GM04503 (cell line): ENCODE measurements at regions not wholly inside any gene's neighbourhood (a gene's known extent, or its start where the extent isn't known, plus 50 kb on each side); places are given as distances from the start of the nearest gene placed in this dataset.

Experiments used
- DNase-seq: peaks from one replicate; pipeline ENCODE4 v3.0.0-alpha.2; 2012; ENCODE audit warnings: low read depth

GRCh38 chr9:107615321-107615720 is 125.8 kb upstream of the KLF4 start:
- no peak for DNase-seq

DNA sequence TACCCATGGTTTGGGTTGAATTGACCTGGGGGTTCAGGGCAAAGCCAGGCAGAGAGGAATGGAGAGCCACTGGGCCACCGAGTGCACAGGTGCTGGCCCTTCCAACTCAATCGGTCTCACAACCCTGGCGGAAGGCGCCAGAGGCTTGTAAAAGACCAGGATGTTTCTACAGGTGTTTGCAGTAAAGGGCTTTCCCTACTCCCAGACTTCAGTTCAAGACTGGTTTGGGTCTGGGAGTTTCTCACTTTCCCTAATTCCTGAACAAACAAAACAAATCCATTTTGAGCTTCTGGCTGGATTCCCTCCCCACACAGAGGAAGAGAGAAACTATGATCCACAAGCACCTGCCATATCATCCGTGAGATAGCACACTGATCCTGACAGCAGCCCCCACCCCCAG is 125.2 kb upstream of the KLF4 start:
- no peak for DNase-seq

DNA sequence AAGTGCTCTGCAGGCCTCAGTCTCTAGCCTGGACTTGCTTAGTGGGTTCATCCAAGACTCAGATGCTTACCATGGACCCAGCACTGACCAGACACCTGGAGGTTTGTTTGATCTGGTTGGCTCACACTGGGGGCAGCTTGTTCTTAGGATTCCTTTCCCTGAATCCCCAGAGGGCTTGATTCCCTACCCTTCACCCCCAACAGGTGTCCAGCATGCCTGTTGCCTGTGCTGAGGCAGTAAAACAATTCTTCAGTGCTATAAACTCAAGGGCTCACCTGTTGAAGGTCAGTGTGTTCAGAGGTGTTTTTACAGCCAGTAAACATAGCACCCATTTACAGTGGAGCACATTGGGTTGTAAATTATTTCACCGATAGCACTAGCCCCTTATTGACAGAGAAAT is 123.8 kb upstream of the KLF4 start:
- DNase-seq, result no peak

DNA sequence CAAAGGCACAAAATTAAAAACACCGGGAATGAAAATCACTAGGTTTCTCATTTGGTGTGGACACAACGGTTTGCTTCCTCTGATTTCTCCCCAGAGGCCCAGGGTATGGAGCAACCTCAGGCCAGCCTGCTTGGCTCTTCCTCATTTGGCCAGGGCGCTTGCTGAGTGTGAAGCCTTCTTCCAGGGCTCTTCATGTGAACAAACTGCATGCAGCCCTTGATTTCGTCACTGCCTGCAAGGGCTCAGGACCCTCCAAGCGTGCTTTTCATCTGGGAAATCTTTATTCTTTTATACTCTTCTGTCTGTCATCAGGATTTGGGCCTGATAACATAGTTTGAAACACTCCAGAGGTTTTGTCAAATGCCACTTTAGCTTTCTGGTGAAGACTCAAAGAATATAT is 122.6 kb upstream of the KLF4 start:
- no peak for DNase-seq

DNA sequence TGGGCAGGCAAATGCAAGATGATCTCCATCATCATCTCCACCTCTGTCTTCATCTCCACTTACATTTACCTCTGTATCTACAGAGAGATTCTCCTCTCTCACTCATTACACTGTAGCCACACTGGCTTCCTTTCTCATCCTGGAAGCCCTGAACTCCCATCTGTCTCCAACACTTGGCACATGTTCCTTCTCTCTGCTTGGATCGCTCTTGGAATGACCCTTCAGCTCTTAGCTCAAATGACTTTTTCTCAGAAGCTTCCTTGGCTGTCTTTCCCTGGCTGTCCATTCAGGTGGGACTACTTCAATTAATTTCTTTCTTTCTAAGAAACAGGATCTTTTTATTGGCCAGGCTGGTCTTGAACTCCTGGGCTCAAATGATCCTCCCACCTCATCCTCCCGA is 120.0 kb upstream of the KLF4 start:
- no peak for DNase-seq

DNA sequence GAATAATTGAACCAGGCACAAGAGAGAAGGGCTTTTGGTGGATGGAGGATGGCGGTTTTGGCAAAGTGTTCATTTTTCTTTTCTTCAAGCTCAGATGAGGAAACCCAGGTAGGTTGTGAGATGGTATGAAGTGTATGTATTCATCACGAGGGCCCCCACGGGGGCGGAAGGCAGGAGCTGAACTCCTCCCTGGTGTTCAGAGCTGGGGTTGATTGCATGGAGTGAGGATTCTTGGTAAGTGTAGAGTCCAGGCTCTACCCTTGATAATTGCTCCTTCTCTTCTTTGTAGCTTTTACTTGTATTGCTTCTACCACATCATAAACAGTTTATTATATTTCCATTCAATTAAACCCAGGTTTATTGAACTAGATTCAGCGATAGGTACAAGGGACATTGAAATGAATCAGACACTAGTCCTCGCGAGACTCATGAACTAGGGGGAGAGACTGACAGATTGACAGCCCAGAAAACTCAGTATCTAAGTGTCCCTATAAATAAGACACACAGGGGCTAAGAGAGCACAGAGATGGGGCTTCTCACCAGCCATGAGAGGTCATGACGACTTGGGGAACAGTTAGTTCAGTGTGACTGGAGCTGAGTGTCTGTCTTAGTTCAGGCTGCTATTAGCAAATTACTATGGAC is 116.7 kb upstream of the KLF4 start:
- DNase-seq, result no peak

DNA sequence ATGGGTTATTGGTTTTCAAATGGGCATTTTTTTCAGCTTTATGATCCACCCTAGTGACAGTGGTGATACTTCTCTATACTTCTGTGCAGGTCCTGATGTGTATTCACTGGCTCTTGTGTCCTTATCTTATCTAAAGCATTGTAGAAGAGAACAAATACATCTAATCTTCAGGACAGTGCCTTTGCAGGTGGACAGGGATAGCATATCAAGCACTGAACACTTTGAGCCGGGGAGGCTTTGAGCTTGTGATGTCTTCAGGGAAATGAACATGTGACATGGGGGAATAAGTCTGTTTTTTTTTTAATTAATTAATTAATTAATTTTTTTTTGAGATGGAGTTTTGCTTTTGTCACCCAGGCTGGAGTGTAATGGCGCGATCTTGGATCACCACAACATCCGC is 115.5 kb upstream of the KLF4 start:
- DNase-seq, result no peak

- no peak for DNase-seq
These were observed 113.7 kb upstream of the KLF4 start for GRCh38 chr9:107603281-107603680.

- no peak for DNase-seq
These were observed 110.5 kb upstream of the KLF4 start for GRCh38 chr9:107600060-107600573.

DNA sequence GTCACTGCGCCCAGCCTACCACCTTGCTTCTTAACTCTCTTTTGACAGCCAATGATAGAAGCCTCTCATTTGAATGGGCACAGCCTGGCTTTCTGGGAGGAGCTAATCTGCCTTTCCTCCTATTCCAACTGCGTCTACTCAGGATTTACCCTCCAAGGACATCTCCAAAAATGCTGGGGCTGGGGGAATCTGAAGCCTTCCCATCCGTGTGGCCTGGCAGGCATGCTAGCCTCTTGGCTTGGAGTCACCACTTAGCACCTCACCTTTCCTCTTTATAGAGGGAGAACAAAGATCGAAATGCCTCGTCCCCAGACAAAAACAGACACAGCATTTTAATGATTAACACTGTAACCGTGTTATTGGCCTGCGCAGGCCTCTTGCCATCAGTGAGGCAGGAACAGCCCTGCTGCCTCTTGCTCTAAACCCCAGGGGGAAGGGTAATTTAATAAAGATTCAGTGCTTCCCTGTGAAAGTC is 108.2 kb upstream of the KLF4 start:
- DNase-seq, result no peak

DNA sequence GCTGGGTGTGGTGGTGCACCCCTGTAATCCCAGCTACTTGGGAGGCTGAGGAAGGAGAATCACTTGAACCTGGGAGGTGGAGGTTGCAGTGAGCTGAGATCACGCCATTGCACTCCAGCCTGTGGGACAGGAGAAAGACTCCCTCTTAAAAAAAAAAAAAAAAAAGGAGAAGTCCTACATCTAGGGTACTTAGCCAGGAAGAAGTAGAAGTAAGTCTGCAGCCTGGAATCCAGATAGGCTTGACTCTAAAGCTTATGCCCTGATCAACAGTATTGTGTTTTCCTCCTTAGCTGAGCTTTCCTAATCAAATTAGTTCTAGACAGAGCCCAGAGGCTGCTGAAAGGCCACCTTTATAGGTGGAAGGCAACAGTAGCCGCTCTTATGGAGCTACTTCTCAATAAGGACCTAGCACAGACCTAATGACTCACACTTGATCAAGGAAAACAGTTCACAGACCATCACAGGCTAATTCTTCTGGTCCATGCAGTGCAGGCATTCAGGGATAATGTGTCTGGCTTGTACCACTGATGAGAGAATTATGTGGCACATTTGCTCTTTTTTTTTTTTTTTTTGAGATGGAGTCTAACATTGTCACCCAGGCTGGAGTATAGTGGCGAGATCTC is 105.5 kb upstream of the KLF4 start:
- no peak for DNase-seq

- no peak for DNase-seq
These were observed 103.8 kb upstream of the KLF4 start for GRCh38 chr9:107593224-107593870.

DNA sequence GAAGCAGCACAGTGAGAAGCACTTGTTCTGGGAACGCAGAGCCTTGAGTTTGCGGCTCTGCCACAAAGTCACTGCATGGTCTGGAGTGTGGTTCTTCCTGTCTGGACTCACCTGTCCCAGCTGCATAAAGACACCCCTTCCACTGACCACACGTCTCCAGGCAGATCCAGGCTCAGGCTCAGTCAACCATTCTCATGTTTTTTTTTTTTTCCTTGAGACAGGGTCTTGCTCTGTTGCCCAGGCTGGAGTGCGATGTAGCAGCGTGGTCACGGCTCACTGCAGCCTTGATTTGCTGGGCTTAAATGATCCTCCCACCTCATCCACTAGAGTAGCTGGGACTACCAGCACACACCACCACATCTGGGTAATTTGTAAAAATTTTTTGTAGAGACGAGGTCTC is 102.9 kb upstream of the KLF4 start:
- DNase-seq, result no peak

GRCh38 chr9:107591781-107592180 is 102.2 kb upstream of the KLF4 start:
- no peak for DNase-seq

- DNase-seq, result no peak
These were observed 98.8 kb upstream of the KLF4 start for GRCh38 chr9:107588393-107588792.

DNA sequence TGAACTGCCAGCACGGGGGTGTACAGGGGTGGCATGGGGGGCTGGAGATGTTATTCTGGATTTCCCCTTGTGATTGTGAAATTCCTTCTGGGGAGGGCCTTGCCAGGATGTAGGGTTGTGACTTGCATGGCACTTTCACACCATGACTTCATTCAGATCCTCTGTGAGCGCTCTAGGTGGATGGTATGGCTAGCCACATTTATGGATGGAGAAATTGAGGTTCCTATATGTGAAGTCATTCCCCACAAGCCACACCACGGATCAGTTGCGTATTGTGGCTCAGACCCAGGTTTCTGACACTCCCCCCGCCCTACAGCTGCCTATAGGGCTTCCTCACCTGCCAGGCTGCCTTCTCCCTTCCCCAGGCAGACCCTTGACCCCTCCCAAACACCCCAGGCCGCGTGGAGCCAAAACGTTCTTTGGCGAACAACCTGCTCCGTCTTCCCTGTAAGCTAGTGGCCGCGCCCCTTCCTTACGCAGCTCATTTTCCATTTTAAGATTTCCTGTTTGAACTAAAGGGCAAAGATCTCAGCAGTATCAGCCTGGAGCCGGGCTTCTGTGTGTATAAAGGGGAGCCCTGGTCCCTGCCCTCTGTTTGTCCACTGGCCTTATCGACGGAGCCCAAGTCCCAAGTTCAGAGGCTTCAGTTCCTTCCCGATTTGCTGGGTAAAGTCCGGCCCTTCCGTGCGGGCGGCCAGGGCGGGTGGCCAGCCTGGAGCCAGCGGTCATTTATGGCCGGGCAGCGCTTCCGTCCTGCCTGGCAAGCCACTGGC is 97.8 kb upstream of the KLF4 start:
- DNase-seq, result no peak

- no peak for DNase-seq
These were observed 96.9 kb upstream of the KLF4 start for GRCh38 chr9:107586493-107586892.

GRCh38 chr9:107585465-107585864 is 95.9 kb upstream of the KLF4 start:
- no peak for DNase-seq

DNA sequence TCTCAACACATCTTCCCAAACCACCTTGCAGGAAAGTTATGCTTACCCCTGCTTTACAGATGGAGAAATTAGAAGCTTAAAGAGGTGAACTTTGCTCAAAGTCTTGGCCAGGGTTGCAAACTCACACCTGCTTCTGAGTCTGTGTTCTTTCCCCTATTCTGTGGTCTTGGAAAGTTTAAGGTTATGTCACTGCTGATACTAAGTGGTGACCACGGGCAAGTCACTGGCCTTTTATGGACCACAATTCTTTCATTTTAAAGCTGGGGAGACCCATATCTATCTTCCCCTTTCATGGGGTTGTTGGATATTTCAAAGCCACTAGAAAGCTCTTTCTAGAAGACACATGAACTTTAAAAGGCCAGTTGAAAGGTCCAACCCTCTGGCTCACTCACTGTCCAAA is 95.4 kb upstream of the KLF4 start:
- no peak for DNase-seq

DNA sequence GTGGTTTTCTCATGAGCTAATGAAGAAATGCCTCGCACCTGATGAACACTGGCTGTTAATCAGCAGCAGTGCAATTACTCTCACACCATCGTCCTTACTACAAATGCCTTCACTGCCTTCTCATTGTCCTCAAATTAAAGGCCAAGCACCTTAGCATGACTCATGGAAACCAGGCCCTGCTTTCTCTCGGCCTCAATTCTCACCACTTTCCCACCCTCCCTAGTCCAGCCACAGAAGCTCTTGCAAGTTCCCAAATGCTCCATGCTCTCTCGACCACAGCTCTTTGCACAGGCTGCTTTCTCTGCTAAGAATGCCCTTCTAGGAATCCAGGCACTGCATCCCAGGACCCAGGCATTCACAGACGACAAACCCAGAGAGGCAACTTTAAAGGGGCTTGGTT is 94.6 kb upstream of the KLF4 start:
- no peak for DNase-seq

DNA sequence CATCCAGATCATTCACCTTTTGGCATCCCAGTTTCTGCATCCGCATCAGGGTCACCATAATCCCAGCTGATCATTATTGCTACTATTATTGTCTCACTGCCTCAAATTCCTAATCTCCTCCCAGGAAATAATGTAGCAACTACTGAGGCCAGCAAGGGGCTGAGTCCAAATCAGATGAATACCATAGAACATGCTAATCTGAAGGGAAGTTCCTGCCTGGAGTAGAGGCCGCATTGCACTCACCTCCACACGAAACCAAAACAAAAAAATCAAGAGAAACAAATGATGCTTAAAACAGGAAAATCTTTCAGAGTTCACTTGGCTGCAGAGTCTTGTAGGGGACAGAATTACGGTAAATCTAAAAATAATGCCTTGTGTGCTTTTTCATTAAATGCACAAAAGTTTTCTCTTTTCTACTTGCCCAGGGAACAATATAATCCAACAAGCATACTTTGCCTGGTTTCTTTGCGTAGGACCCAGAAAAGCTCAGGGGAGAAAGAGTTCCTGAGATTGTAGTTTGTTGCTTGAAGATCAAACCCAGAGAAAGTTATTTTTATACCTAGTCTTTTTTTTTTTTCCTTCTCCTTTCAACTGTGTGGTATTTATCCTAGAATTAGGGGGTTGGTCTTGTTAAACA is 87.7 kb upstream of the KLF4 start:
- no peak for DNase-seq

DNA sequence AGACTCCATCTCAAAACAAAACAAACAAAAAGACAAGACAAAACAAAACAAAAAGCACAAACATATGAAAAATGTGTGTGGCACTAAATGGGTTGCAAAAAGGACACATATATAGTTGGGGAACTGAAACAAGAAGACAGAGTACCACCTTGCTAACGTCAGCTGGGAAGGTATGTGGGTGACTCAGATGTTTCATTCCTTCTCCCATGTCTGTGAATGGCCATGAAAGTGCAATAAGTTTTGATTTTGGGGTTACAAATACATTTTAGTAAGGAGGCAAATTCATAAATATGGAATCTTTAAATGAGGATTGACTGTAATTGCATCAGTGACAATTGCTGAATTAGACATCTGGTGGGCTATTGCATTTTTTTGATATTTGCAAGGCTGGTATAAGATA is 81.6 kb upstream of the KLF4 start:
- no peak for DNase-seq
